HG02763 (cell line): ENCODE measurements at regions not wholly inside any gene's neighbourhood (a gene's known extent, or its start where the extent isn't known, plus 50 kb on each side); places are given as distances from the start of the nearest gene placed in this dataset.

Experiments
- ATAC-seq: cut with Tn5 transposase; IDR thresholded peaks from one replicate; pipeline ENCODE4 v1.9.1; 2021; ENCODE audit warnings: mild to moderate bottlenecking, moderate library complexity; ENCODE audit not compliant: unreplicated experiment

DNA sequence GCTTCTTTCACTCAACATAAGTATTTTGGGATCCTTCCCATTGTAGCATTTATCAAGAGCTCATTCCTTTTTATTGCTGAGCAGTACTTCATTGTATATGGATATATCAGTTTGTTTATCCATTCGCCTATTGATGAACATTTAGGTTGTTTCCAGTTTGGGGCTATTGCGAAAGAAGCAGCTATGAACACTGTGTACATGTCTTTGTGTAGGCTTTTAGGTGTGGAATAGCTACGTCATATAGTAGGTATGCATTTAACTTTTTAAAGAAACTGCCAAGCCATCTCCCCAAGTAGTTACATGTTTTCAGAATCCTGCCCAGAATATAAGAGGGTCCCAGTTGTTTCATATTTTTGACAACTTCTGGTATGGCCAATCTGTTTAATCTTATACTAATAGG lies 468.1 kb downstream of the IPMK start:
- ATAC-seq: no peak

DNA sequence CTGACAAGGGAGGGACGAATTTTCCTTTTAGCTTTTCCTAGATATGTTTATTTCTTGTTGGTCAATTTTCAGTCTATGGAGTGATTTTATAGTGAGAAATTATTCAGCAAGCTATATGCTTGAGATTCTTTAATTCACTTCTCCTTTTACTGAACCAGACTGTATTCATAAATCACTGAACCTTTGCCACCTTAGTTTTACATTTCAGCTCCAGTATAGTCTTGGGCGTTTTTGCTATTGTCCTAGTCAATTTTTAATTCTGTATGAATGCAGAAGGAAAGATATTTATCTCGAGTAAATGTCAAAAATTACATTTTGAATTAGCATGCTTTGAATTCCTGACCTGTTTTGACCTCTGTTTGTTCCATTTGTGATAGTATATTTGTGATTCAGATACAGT lies 468.9 kb downstream of the IPMK start:
- ATAC-seq: no peak

DNA sequence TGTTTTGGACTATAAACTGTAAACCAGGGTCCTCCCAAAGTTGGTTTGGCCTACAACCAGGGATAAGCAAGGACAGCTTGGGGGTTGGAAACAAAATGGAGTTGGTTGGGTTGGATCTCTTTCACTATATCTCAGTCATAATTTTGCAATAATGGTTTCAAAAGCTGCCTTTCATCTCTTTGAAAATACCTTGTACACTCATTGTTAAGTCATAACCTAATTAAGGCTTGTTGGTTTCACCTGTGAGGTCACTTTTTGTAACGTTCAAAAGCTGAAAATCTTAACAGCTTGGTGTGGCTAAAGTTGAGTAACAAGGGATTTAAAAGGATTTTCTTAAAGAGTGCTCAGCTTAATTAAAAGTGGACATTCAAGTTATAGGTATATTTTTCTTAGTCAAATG lies 476.1 kb downstream of the IPMK start:
- ATAC-seq: no peak

DNA sequence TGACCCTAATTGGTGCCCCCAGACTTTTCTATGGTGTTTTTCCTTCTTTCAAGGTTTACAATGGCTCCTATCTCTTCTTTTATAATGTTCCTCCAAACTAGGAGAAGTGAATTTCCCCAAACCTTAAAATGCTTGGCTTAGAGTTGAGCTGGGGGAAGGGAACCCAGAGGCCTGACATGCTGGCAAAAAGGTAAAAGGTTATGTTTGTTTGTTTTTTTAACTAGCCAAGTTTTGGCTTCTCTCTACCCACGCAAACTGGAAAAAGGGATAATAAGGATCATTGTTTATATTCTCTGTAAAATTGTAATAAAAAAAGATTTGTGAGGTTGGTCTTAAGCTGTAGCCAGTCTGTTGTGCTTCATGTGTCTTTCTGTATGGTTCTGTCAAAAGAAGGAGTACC lies 477.0 kb downstream of the IPMK start:
- ATAC-seq: no peak

DNA sequence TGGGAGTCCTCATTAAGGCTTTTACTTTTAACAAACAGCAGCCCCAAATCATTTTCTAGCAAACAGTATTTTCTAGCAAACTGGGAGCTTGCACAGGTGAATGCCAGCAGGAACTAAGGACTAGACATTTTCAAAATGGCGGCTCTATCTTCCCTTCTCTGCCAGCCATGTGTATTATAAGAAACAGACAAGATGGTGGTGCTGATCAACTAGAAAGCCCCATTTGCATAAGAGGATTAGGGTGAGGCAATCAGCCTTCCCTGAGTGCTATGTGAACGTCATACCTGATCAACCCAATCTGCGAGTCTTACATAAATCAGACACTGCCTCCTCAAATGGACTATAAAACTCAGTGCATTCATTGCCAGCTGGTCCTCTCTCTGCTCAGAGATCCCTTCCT lies 479.6 kb downstream of the IPMK start:
- no peak for ATAC-seq

DNA sequence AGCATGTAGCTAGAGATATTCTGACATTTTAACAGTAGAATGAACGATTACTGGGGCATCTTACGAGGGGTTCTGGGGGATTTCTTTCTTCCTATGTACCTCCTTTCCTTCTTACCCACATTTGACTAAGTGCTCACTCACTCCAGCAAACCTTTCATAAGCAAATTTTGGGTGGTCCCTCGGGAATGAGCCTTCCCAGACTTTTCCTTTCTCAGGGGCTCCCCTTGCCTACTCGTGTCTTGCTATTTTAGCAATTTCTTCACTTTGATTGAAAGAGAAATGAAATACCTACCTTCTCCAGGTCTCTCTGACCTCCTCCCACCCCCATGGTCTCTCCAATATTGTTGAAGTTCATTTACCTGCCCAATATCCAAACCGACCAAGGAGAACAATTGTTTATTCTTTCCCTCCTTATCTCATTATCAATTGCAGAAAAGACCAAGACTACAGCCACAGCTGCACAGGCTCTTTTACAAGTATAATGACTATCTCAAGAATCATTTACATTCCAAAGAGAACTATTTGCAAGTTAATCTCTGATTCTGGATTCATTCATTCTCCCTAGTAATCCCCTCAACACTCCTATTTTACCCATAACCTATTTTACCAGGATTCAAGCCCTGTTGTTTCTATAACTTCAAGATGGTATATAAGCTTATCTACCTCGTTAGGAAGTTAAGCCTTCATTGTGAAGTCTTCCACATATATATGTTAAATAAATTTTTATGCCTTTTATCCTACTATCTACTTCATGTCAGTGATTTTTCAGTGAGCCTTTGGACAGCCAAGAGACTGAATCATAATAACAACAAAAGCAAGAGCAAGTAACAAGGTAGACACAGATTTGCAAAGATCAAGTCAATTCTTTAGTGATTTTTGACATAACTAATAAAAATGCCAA lies 480.6 kb downstream of the IPMK start:
- no peak for ATAC-seq

DNA sequence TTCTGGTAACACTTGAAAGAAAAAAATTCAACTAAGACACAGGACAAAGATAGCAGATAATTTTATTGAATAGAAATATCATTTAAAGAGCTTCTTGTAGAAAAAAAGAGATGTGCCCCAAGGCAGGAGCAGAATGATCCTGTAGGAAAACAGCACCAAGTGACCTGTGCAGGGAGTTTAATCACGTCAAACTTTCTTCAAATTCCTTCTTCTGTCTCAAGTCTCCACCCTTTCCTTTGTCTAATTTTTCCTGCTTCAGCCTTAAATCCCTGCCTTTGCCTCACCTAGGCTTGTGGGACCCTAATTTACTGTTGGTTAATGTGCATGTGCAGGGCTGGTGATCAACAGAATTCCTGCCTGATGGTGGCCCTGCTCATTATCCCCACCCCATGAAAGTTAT lies 481.4 kb downstream of the IPMK start:
- ATAC-seq: no peak

DNA sequence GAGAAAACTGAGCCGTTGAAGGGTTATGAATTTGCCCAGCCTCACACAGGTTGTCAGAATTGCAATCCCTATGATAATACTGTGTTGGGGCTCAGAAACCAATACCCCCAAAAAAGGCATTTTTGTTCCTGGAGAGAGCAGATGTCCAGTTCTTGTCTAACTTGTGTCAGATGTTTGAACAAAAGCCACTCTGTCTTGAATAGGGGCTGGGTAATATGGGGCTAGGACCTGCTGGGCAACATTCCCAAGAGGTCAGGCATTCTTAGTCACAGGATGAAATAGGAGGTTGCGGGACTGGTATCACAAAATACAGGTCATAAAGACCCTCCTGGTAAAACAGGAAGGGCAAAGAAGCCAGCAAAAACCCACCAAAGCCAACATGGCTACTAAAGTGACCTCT lies 482.1 kb downstream of the IPMK start:
- no peak for ATAC-seq

DNA sequence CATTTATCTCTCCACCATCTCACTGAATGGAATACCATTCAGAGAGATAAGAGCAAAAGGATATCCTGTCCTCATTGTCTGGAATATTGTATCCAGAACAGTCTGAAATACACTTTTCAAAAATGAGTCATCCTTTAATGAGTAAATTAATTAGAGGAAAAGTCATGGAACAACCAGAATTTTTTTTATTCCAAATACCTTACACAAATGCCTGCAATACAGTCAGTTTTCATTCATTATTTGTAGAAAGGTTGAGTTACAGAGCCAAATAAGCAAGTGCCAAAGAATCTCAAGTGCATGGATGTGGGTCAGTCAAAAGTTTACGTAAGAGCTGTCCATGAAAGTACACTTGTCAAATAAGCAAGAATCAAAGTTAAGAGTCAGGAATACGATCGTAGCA lies 482.6 kb downstream of the IPMK start:
- no peak for ATAC-seq

DNA sequence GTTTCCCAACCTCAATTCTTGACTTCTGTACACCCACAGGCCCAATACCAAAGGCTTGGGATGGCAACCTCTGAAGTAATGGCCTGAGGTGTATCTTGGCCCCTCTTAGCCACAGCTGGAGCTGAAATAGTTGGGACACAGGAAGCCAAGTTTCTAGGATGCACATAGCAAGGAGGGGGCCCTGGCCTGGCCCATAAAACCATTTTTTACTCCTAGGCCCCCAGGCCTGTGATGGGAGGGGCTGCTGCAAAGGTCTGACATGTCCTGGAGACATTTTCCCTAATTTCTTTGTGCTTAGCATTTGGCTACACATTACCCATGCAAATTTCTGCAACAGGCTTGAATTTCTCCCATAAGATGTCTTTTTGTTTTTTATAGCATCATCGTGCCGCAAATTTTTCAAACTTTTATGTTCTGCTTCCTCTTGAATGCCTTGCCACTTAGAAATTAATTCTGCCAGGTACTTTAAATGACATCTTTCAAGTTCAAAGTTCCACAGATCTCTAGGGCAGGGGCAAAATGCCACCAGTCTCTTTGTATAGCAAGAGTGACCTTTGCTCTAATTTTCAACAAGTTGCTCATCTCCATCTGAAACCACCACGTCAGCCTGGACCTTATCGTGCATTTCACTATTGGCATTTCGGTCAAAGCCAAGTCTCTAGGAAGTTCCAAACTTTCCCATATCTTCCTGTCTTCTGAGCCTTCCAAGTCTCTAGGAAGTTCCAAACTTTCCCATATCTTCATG lies 490.8 kb downstream of the IPMK start:
- no peak for ATAC-seq

DNA sequence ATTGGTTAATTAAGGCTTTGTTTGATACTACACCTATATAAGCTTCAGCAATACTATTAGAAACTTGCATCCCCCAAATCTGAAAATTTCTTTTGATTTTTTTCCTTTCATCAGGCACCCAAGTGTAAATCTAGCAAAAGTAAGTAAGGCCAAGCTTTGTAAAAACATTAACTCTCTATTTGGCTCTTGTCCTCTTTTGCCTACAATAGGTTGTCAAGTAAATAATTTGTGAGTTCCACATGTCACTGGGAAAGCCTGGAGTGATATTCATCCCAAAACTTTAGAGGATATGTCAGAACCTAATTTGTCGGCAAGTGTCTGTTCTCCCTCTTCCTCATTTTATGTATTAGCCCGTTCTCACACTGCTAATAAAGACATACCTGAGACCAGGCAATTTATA lies 492.4 kb downstream of the IPMK start:
- ATAC-seq: no peak

DNA sequence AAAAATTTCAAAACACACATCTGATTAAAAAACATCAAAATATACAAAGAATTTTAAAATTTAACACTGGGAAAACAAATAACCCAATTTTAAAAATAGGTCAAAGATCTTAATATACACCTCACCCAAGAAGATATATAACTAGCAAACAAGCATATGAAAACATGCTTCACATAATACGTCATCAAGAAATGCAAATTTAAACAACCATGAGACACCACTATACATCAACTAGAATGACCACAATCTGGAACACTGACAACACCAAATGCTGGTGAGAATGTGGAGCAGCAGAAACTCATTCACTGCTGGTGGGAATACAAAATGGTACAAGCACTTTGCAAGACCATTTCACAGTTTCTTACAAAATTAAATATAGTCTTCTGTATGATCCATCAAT lies 498.4 kb downstream of the IPMK start:
- ATAC-seq: no peak

DNA sequence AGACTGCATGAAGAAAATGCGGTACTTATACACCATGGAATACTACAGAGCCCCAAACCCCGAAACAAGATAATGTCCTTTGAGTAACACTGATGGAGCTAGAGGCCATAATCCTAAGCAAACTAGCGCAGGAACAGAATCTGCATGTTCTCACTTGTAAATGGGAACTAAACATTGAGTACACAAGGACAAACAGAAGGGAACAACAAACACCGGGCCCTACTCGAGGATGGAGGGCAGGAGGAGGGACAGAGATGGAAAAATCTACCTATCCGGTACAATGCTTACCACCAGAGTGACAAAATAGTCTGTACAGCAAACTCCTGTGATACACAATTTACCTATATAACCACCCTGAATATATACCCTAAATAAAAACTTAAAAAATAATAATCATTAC lies 507.9 kb downstream of the IPMK start:
- no peak for ATAC-seq

DNA sequence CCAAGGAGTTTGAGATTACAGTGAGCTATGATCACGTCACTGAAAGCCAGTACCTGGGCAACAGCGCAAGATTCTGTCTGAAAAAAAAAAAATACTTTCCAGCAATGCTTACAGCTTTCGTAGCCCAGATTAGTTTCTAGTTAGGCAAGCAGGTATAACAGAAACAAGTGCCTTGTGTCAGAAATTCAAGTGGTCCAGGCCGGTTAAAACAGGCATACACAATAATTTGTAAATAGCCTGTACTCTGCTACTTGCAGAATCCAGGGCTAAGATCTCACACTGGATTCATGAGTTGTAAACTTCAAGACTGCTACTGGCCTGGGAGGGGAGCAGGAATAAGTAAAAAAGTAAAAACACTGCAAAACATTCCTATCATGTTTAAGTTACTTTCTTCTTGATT lies 512.9 kb downstream of the IPMK start:
- ATAC-seq: no peak

DNA sequence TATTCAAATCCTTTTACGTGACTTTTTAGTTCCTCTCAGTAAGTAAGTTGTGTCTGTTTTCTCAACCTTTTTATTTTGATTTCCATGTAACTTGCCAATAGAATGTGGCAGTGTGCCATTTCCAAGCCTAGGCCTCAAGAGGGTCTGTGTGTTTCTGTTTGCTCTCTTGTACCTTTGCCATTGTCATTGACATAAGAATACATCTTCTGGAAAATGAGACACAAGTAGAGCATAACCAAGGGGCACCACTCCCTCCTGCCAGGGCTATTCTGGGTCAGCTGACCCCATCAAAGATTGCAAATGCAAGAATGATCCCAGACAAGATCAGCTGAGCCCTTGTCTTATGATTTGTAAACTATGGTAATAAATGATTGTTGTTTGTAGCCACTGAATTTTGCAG lies 524.0 kb downstream of the IPMK start:
- ATAC-seq: no peak

DNA sequence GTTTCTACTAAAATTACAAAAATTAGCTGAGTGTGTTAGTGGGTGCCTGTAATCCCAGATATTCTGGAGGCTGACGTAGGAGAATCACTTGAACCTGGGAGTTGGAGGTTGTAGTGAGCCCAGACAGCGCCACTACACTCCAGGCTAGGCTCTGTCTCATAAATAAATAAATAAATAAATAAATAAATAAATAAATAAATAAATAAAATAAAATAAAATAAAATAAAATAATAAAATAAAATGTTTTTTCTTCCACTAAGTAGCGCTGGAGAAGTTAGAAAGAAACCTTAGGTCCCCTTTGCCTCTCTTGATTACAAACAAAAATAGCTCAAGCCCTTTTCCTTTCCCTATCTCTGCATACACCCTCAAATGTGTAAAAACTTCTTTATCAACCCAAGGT lies 525.9 kb downstream of the IPMK start:
- no peak for ATAC-seq

DNA sequence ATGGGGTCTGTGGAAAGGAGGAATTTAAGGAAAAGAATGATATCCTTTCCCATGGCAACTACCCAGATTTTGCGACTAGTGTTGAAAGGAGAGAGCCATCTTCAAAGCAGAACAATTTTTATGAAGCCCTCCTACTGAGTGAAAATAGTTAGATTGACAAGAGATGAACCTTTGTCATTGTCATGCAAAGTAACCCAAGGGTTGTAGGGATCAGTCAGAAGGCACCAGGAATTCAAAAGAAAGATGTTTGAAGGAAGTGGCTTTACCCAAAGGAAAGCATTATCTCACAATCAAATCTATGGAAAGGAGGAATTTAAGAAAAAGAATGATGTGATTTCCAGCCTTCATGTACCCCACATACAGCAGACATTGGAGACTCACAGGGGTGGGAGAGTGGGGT lies 544.4 kb downstream of the IPMK start:
- no peak for ATAC-seq

DNA sequence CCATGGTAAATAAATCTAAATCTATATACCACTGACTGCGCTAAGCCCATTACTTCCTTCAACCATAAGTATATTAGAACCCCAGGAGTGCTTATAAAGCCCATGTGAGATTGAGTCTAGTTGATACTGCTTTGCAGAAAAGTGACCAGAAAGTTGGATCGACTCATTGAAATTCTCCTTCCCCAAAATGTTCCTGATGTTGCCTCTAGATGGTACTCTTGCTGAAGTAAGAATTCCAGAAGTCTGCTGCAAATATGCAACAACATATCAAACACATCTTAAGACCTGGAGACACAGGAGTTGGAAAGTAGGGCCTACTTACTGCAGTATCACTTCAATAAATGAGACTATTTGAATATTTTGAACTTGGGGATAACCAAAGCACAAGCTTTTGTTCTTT lies 550.8 kb downstream of the IPMK start:
- no peak for ATAC-seq

DNA sequence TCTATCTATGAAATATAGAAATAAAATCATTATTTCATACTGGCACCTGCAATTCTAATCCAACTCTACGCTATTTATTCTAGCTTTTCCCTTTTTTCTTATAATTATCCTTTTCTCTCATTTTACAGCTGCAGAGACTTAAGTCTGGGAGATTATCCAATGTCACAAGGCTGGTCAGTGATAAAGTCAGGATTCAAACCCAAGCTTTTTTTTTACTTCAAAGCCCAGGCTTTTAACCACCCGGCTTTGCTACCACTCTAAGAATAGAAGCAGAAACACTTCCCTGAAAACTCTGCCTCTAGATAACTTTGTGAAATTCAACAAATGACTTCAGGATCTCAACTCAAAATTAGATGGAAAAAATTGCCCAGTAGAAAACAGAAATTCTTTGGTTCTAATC lies 552.5 kb downstream of the IPMK start:
- no peak for ATAC-seq

DNA sequence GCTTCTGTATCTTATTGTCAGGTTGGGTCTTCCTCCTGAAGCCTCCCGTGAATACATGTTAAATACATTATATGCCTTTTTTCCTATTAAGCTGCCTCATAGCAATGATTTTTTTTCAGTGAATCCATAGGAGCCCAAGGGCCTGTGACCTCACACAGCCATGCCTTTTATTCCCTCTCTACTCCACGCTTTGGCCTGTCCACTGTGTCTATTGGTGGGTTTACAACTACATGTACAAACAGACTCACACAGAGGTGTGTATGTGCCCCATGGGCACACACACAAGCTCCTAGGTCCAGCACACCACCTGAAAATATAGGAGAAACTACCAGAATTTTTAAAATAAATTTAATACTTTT lies 560.4 kb downstream of the IPMK start:
- no peak for ATAC-seq

DNA sequence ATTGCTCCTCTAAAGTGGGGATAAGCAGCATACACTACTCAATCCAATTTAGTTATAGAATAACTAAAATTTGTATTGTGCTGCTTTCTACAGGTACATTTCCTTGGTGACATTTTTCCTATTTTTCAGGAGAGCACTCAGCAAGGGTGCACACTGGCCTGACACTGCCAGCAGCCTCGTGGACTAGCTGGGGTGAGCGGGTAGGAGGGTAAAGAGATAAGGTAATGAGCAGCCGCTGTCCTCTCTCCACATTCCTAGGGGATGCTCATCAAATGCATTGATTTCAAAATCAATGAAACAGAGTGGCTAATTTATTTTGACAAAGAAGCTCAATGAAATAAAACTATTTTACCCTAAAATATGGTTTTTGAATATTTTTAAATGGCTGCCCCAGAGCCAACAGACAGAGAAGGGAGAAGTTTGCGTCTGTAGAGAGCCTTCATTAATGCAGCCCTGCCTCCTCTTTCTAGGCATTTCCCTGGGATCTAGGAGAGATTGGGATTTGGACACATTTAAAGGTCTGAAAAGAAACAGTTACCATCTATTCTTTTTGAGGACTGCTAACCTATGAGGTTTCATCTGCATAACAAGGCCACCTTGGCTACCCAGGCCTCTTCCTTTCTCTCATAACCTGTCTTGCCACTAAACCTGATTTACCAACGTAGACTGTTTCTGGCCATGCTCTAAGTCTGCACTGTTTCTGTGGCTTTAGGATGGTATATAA lies 561.0 kb downstream of the IPMK start:
- no peak for ATAC-seq

DNA sequence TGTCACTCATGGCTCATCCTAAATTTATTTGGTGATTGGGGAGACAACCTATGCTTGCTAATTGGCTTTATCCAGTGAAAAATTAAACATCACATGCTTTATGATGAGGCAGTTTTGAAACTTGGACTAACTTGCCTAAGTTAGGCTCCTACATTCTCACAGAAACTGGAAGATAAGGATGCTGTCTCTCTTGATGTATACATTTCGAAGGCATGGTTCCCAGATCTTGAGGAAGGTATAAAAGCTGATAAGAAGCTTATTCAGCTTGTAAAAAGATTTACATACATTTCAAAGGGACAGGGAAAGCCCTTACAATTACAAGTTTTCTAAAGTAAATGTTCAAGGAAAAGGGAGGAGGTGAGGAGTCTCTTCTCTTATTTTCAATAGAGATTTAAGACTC lies 561.7 kb downstream of the IPMK start:
- ATAC-seq: no peak
